Neuronal stem cell (in vitro differentiated cells): ENCODE measurements at regions not wholly inside any gene's neighbourhood (a gene's known extent, or its start where the extent isn't known, plus 50 kb on each side); places are given as distances from the start of the nearest gene placed in this dataset.

Source experiments
- DNase-seq: peaks from one replicate; pipeline ENCODE4 v3.0.0-alpha.2; 2013; ENCODE audit warnings: low spot score
- H2AFZ ChIP-seq: one replicate; pipeline ENCODE4 v1.6.1; 2013; ENCODE audit warnings: mild to moderate bottlenecking, low read length, inconsistent platforms
- H2AK5ac ChIP-seq: 2 replicates; pipeline ENCODE4 v1.6.1; 2013; ENCODE audit warnings: low read depth, mild to moderate bottlenecking, inconsistent platforms, low read length, moderate library complexity, mixed read lengths
- H2BK120ac ChIP-seq: 2 replicates; pipeline ENCODE4 v1.6.1; 2013; ENCODE audit warnings: low read depth, mild to moderate bottlenecking, inconsistent platforms, low read length, moderate library complexity, mixed read lengths
- H2BK12ac ChIP-seq: one replicate; pipeline ENCODE4 v1.6.1; 2013; ENCODE audit warnings: low read length, inconsistent platforms
- H2BK15ac ChIP-seq: 2 replicates; pipeline ENCODE4 v1.6.1; 2013; ENCODE audit warnings: mild to moderate bottlenecking, low read length, inconsistent platforms, mixed read lengths
- H2BK5ac ChIP-seq: one replicate; pipeline ENCODE4 v1.6.1; 2013; ENCODE audit warnings: inconsistent platforms, mild to moderate bottlenecking, low read length, moderate library complexity
- H3K14ac ChIP-seq: one replicate; pipeline ENCODE4 v1.6.1; 2013; ENCODE audit warnings: low read length, inconsistent platforms
- H3K18ac ChIP-seq: 2 replicates; pipeline ENCODE4 v1.6.1; 2013; ENCODE audit warnings: low read length, inconsistent platforms
- H3K23ac ChIP-seq: 2 replicates; pipeline ENCODE4 v1.6.1; 2013; ENCODE audit warnings: low read depth, mild to moderate bottlenecking, mixed read lengths, low read length, inconsistent platforms; ENCODE audit not compliant: poor library complexity
- H3K27ac ChIP-seq: replicated peaks from 3 replicates; pipeline ENCODE4 v1.5.1; 2013; ENCODE audit warnings: low read length, inconsistent platforms
- H3K27me3 ChIP-seq, 3 experiments: 2 replicates each; pipeline ENCODE4 v1.6.1; 2013; ENCODE audit warnings: low read length in 3 of 3, mild to moderate bottlenecking in 2 of 3, inconsistent platforms in 1 of 3, low read depth in 1 of 3, mixed read lengths in 1 of 3, moderate library complexity in 1 of 3; ENCODE audit not compliant: control insufficient read depth in 3 of 3, insufficient read depth in 3 of 3
- H3K36me3 ChIP-seq, 2 donors: replicated peaks in 1 of 2; 2 replicates each; pipeline ENCODE4 v1.6.1; 2013; ENCODE audit warnings: low read length in 2 of 2; ENCODE audit not compliant: control insufficient read depth in 2 of 2, insufficient read depth in 2 of 2
- H3K4ac ChIP-seq: 2 replicates; pipeline ENCODE4 v1.6.1; 2013; ENCODE audit warnings: inconsistent platforms, mild to moderate bottlenecking, low read length, moderate library complexity
- H3K4me1 ChIP-seq, 2 donors: 1 replicate in 1 of 2; 2 replicates in 1 of 2; pipeline ENCODE4 v1.6.1; 2013; ENCODE audit warnings: low read length in 2 of 2, low read depth in 1 of 2; ENCODE audit not compliant: control insufficient read depth in 2 of 2, insufficient read depth in 1 of 2
- H3K4me2 ChIP-seq: one replicate; pipeline ENCODE4 v1.6.1; 2013; ENCODE audit warnings: mild to moderate bottlenecking, low read length, inconsistent platforms; ENCODE audit not compliant: insufficient read depth, poor library complexity, severe bottlenecking
- H3K4me3 ChIP-seq, 2 donors: 2 replicates each; pipeline ENCODE4 v1.5.1; 2013; ENCODE audit warnings: low read length in 2 of 2, mild to moderate bottlenecking in 2 of 2, inconsistent platforms in 1 of 2, moderate library complexity in 1 of 2
- H3K79me1 ChIP-seq: one replicate; pipeline ENCODE4 v1.6.1; 2013; ENCODE audit warnings: low read depth, mild to moderate bottlenecking, inconsistent platforms, low read length, moderate library complexity
- H3K9ac ChIP-seq: one replicate; pipeline ENCODE4 v1.6.1; 2013; ENCODE audit warnings: mild to moderate bottlenecking, low read depth, low read length, inconsistent platforms; ENCODE audit not compliant: poor library complexity
- H3K9me3 ChIP-seq, 2 donors: replicated peaks in 1 of 2; 2 replicates each; pipeline versions ENCODE3 to v1.6.1; 2013; ENCODE audit warnings: low read length in 2 of 2, mild to moderate bottlenecking in 2 of 2, inconsistent platforms in 1 of 2, low read depth in 1 of 2, mixed read lengths in 1 of 2, moderate library complexity in 1 of 2; ENCODE audit not compliant: control insufficient read depth in 2 of 2, insufficient read depth in 1 of 2
- H4K8ac ChIP-seq: one replicate; pipeline ENCODE4 v1.6.1; 2013; ENCODE audit warnings: low read depth, mild to moderate bottlenecking, inconsistent platforms, low read length, moderate library complexity
- H4K91ac ChIP-seq: one replicate; pipeline ENCODE4 v1.6.1; 2013; ENCODE audit warnings: low read length, low read depth, mild to moderate bottlenecking, inconsistent platforms; ENCODE audit not compliant: poor library complexity
- WGBS, 2 donors: extraction: QIAGEN DNeasy Blood & Tissue Kit; methylation state at CpG; one replicate each; pipeline ENCODE4 v1.1.7; 2013; ENCODE audit warnings: missing lambda C conversion rate in 2 of 2, mixed read lengths in 1 of 2; ENCODE audit not compliant: insufficient read length in 2 of 2, insufficient replicate concordance in 1 of 2; ENCODE audit errors: extremely low coverage in 2 of 2; 5-methylcytosine and 5-hydroxymethylcytosine counted together

DNA sequence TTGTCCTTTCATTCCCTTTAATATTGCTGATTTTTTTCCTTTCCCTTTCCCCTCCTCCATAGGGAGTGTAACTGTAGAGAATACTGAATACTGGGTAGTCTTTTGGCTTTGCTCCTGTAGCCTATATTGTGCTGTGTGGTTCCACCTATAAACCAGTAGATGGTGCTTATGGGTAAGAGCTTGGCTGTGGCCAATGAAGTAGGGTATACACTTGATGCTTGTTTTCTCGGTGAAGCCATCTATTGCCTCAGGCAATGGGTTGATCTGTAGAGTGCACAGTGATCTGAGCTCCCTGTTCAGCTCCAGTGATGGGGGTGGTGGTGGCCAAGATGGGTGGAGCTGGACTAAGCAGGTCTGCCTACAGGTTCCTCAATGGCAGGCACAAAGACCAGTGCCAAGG lies 203.3 kb upstream of the IMPG1 start:
- H4K91ac ChIP-seq: no peak overlapping the region
- no peaks in the 10 kb centered on the region for H3K79me1 ChIP-seq
- H2BK120ac ChIP-seq: no peak overlapping the region
- no peak overlapping the region for H3K27ac ChIP-seq
- no peak overlapping the region for H3K23ac ChIP-seq
- no peak overlapping the region for H3K4me3 ChIP-seq
- WGBS, 2 donors: no CpG with 5 or more reads among the region's 1 CpG
- no peak overlapping the region for H3K4me2 ChIP-seq
- no peaks in the 10 kb centered on the region for H3K4me1 ChIP-seq
- no peak overlapping the region for H3K4ac ChIP-seq
- H3K27me3 ChIP-seq: no peaks in the 10 kb centered on the region
- no peak overlapping the region for H2BK15ac ChIP-seq
- no peak overlapping the region for H3K9ac ChIP-seq
- no peak for DNase-seq
- no peak overlapping the region for H2BK5ac ChIP-seq
- H3K36me3 ChIP-seq: no peaks in the 10 kb centered on the region
- H2AFZ ChIP-seq: no peak overlapping the region
- H3K9me3 ChIP-seq: no peaks in the 10 kb centered on the region
- H2BK12ac ChIP-seq: no peak overlapping the region
- no peak overlapping the region for H4K8ac ChIP-seq
- H3K14ac ChIP-seq: no peak overlapping the region
- H3K18ac ChIP-seq: no peak overlapping the region
- H2AK5ac ChIP-seq: no peak overlapping the region

DNA sequence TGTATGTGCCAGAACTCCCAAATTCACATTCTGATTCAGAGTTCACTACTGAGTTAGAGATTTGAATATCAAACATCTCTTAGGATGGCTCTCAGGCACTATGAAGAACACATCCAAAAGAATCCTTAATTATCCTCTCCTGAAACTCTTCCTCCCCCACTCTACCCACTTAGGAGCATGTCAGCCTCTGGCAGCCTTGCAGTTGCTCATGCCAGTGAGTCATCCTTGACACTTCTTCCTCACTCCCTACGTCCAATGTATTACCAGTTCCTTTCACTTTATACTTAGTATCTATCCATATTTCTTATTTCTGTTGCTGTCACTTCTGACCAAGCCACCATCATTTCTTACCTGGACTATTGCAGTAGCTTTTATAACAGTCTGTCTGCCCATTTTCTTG lies 192.0 kb upstream of the IMPG1 start:
- Histone ChIP-seq H2BK5ac (no peak overlapping the region), H2BK120ac (no peak overlapping the region), H3K14ac (no peak overlapping the region), H3K79me1 (no peaks in the 10 kb centered on the region), H2AK5ac (no peak overlapping the region), H3K23ac (no peak overlapping the region), H3K9me3 (peaks cover 0 to 7% of the 10 kb centered on the region in 2 donors), H3K18ac (no peak overlapping the region), H3K4me1 (no peaks in the 10 kb centered on the region), H3K27me3 (no peaks in the 10 kb centered on the region), H4K91ac (no peak overlapping the region), H3K4me3 (no peak overlapping the region), H2BK12ac (no peak overlapping the region), H3K36me3 (no peaks in the 10 kb centered on the region), H3K9ac (no peak overlapping the region), H2BK15ac (no peak overlapping the region), H3K27ac (no peak overlapping the region), H4K8ac (no peak overlapping the region), H2AFZ (no peak overlapping the region), H3K4me2 (no peak overlapping the region), H3K4ac (no peak overlapping the region)
- WGBS, 2 donors: no CpG with 5 or more reads among the region's 1 CpG
- DNase-seq: no peak

DNA sequence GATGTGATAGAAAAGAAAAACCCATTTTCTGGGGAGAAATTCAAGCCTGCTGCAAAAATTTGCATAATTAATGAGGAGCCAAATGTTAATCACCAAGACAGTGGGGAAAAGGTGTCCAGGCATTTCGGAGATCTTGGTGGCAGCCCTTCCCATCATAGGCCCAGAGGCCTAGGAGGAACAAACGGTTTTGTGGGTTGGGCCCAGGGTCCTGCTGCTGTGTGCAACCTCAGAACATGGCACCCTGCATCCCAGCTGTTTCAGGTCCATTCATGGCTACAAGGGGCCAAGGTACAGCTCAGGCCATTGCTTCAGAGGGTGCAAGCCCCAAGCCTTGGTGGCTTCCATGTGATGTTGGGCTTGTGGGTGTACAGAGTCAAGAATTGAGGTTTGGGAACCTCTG lies 189.8 kb upstream of the IMPG1 start:
- Histone ChIP-seq H3K27ac (no peak overlapping the region), H3K36me3 (no peaks in the 10 kb centered on the region), H3K9me3 (peaks cover 0 to 7% of the 10 kb centered on the region in 2 donors), H3K4me3 (no peak overlapping the region), H3K27me3 (no peaks in the 10 kb centered on the region), H2BK15ac (no peak overlapping the region), H3K9ac (peak overlapping the region; percentile 17), H3K4me2 (no peak overlapping the region), H4K91ac (no peak overlapping the region), H2BK120ac (no peak overlapping the region), H3K18ac (no peak overlapping the region), H3K4ac (no peak overlapping the region), H3K23ac (no peak overlapping the region), H2AFZ (no peak overlapping the region), H3K14ac (no peak overlapping the region), H3K4me1 (no peaks in the 10 kb centered on the region), H4K8ac (no peak overlapping the region), H3K79me1 (no peaks in the 10 kb centered on the region), H2BK5ac (no peak overlapping the region), H2AK5ac (no peak overlapping the region), H2BK12ac (no peak overlapping the region)
- DNase-seq: no peak
- no CpG with 5 or more reads among the region's 2 CpGs for WGBS, 2 donors

DNA sequence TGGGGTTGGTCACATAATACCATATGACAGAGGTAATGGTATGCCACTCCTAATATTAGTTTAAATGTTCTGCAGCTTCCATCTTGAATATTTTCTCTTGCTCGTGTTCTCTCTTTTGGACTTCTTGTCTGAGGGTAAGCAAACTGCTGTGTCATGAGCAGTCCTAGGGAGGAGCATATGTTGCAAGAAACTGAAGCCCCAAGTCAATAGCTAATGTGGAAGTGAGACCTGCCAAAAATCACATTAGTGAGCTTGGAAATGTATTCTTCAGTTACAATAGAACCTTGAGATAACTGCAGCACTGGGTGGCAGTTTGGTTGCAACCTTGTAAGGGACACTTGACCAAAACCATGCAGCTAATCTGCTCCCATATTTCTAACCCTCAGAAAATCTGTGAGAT lies 178.2 kb upstream of the IMPG1 start:
- no peak overlapping the region for H4K91ac ChIP-seq
- H3K27me3 ChIP-seq: no peaks in the 10 kb centered on the region
- no peak overlapping the region for H3K18ac ChIP-seq
- no peak overlapping the region for H3K4me3 ChIP-seq
- no peak overlapping the region for H4K8ac ChIP-seq
- H3K4me1 ChIP-seq: peaks cover 0 to 3% of the 10 kb centered on the region in 2 donors
- H3K14ac ChIP-seq: no peak overlapping the region
- H2BK15ac ChIP-seq: no peak overlapping the region
- H3K36me3 ChIP-seq: no peaks in the 10 kb centered on the region
- no peak overlapping the region for H2BK5ac ChIP-seq
- DNase-seq: no peak
- no peak overlapping the region for H3K27ac ChIP-seq
- no CpG with 5 or more reads among the region's 1 CpG for WGBS, 2 donors
- H3K4me2 ChIP-seq: no peak overlapping the region
- H2BK120ac ChIP-seq: no peak overlapping the region
- H2AFZ ChIP-seq: no peak overlapping the region
- no peak overlapping the region for H2AK5ac ChIP-seq
- no peak overlapping the region for H3K23ac ChIP-seq
- H3K4ac ChIP-seq: no peak overlapping the region
- no peak overlapping the region for H2BK12ac ChIP-seq
- H3K79me1 ChIP-seq: no peaks in the 10 kb centered on the region
- H3K9me3 ChIP-seq: no peaks in the 10 kb centered on the region
- H3K9ac ChIP-seq: no peak overlapping the region
